ENCODE measurements at regions not wholly inside any gene's neighbourhood (a gene's known extent, or its start where the extent isn't known, plus 50 kb on each side); places are given as distances from the start of the nearest gene placed in this dataset.

DNA sequence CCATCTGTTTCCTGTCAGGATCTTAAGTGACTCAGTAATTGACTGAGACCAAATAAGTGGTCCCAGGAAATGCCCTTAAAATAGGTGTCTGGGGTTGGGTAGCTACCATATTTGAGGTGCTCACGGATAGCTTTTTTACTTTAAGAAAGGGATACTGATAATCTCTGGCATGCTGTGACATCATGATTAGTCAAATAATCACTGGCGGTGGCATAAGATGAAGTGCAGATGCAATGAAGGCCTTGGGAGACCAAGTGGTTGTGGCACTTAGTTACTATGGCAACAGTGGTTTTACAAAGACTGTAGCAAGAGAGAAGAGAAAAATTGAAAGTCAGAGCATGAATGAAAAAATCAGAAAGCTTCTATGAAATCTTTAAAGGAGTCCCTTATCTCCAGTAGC, 114.5 kb upstream of the SLIT2 start:
- intact Hi-C loops (cut with DNase I) = no loop called here
- no peaks in the 10 kb centered on the region for H3K9me3 ChIP-seq
- TF ChIP-seq CTCF (IDR thresholded peaks at IDR 0.05) = no peak
- DNase-seq = no peak
- no peaks in the 10 kb centered on the region for H3K27me3 ChIP-seq
- H3K36me3 ChIP-seq = no peaks in the 10 kb centered on the region
- H3K4me3 ChIP-seq = no peak overlapping the region
- no peak overlapping the region for H3K27ac ChIP-seq
- H3K4me1 ChIP-seq = no peaks in the 10 kb centered on the region
- no peak overlapping the region for H3K9ac ChIP-seq (ENCODE audit: low read depth in 2 of 2, low read length in 2 of 2)

DNA sequence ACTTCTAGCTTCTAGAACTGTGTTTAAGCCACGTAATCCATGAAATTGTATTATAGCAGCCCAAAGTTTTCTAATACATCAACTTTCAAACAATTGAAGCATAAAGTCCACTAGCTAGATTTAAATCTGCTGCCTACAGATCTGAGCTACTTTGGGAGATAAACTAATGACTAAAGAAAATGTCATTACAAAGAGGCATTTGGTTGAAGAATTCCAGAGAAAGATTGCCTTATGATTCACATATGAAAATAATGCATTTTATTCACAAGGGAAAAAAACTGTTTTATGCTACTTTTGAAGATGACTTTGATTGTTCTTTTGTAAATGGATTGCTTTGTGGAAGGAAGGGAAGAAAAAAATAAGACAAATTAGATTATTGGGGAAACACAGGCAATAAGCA, 124.1 kb upstream of the SLIT2 start:
- H3K9me3 ChIP-seq = no peaks in the 10 kb centered on the region
- H3K9ac ChIP-seq (ENCODE audit: low read depth in 2 of 2, low read length in 2 of 2) = no peak overlapping the region
- H3K27ac ChIP-seq = no peak overlapping the region
- no peak for DNase-seq
- no peaks in the 10 kb centered on the region for H3K36me3 ChIP-seq
- TF ChIP-seq CTCF (IDR thresholded peaks at IDR 0.05) = no peak
- no peaks in the 10 kb centered on the region for H3K4me1 ChIP-seq
- H3K4me3 ChIP-seq = no peak overlapping the region
- intact Hi-C loops (cut with DNase I) = no loop called here
- H3K27me3 ChIP-seq = no peaks in the 10 kb centered on the region

GRCh38 chr4:20126906-20127305, 124.8 kb upstream of the SLIT2 start:
- H3K36me3 ChIP-seq = no peaks in the 10 kb centered on the region
- H3K4me3 ChIP-seq = no peak overlapping the region
- no peaks in the 10 kb centered on the region for H3K27me3 ChIP-seq
- H3K9ac ChIP-seq (ENCODE audit: low read depth in 2 of 2, low read length in 2 of 2) = no peak overlapping the region
- no peaks in the 10 kb centered on the region for H3K9me3 ChIP-seq
- no peak overlapping the region for H3K27ac ChIP-seq
- no peaks in the 10 kb centered on the region for H3K4me1 ChIP-seq
- no peak for TF ChIP-seq CTCF (IDR thresholded peaks at IDR 0.05)
- intact Hi-C loops (cut with DNase I) = no loop called here
- DNase-seq = no peak

- no peaks in the 10 kb centered on the region for H3K36me3 ChIP-seq
- intact Hi-C loops (cut with DNase I) = no loop called here
- H3K9me3 ChIP-seq = no peaks in the 10 kb centered on the region
- no peak overlapping the region for H3K27ac ChIP-seq
- no peak for TF ChIP-seq CTCF (IDR thresholded peaks at IDR 0.05)
- H3K27me3 ChIP-seq = no peaks in the 10 kb centered on the region
- H3K4me3 ChIP-seq = no peak overlapping the region
- H3K4me1 ChIP-seq = no peaks in the 10 kb centered on the region
- DNase-seq = no peak
- H3K9ac ChIP-seq (ENCODE audit: low read depth in 2 of 2, low read length in 2 of 2) = no peak overlapping the region
Measured at GRCh38 chr4:20124317-20125026, 127.2 kb upstream of the SLIT2 start.

DNA sequence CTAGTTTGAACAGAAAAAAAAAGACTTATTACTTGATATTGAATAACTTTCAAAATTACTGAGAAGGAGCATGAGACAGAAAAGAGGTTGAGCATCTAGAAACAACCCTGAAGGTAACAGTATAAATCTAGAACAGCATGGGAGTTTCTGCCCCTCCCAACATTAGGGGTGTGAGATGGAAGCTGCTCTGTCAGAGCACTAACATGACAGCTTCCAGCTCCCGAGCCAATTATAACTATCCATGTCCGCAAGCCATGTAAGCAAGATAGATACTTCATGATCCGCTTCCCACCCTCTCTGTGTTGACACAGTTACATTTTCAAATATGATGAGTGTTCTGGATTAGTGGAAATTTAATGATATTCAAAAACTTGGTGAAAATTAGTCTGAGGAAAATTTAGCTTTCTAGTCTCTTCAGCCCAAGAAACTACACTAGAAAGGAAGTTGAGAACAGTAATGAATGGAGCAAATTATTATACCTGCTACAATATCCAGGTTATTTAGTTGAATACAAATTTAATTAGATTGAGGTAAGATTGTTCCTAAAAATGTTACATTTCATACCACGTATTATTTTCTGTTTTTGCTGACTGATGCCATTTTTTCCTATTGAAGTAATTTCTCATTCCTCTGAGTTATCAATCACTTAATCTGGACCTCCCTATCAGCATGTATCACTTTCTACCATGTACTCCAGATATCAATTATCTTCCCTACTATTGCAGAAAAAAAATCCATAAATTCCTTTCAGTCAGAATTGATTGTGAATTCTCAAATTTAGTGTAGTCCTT, 129.3 kb upstream of the SLIT2 start:
- no peaks in the 10 kb centered on the region for H3K36me3 ChIP-seq
- DNase-seq = no peak
- intact Hi-C loops (cut with DNase I) = no loop called here
- H3K27ac ChIP-seq = no peak overlapping the region
- H3K9me3 ChIP-seq = no peaks in the 10 kb centered on the region
- no peaks in the 10 kb centered on the region for H3K27me3 ChIP-seq
- H3K4me3 ChIP-seq = no peak overlapping the region
- TF ChIP-seq CTCF (IDR thresholded peaks at IDR 0.05) = no peak
- no peaks in the 10 kb centered on the region for H3K4me1 ChIP-seq
- H3K9ac ChIP-seq (ENCODE audit: low read depth in 2 of 2, low read length in 2 of 2) = no peak overlapping the region

Data from colonic mucosa (tissue), 4 donors.